Left cardiac atrium (tissue), 4 donors: ENCODE measurements at regions not wholly inside any gene's neighbourhood (a gene's known extent, or its start where the extent isn't known, plus 50 kb on each side); places are given as distances from the start of the nearest gene placed in this dataset.
"Not testable (repeated sequence)": the region's sequence is repeated elsewhere in the genome, so short reads cannot be mapped to it uniquely, and the experiment has no call there.

Experiments used
- ATAC-seq, 2 donors: fragments of 200-7000 bp; cut with Tn5 transposase; one replicate each; pipeline ENCODE4 v1.9.1; 2020; ENCODE audit warnings: mild to moderate bottlenecking in 2 of 2, moderate library complexity in 2 of 2
- DNase-seq: peaks from one replicate; pipeline ENCODE4 v3.0.0-alpha.2; 2020
- intact Hi-C, 2 donors: fragments of 100-400 bp; cut with DNase I; formaldehyde crosslinking; loops; one replicate each; pipeline versions ENCODE4 v1.14.1 to v1.15.1; 2022 to 2023
- donor health status: DM: no; HTN: yes; CAD: no.
- donor health status: DM: no; HTN: yes; CAD: no; lungs with severe emphysema.
- donor health status: DM: yes; HTN: yes; CAD: no.
- donor health status: Dilated cardiomyopathy.

GRCh38 chr13:78540058-78540457, 63.3 kb downstream of the POU4F1 start:
- ATAC-seq, result no peak
- DNase-seq, result no peak
- intact Hi-C loops, result no loop called here

GRCh38 chr13:78526044-78526443, 77.3 kb downstream of the POU4F1 start:
- intact Hi-C loops, ATAC-seq, DNase-seq: not testable (repeated sequence)

GRCh38 chr13:78524936-78525335, 78.4 kb downstream of the POU4F1 start:
- ATAC-seq, result no peak
- intact Hi-C loops, result no loop called here

GRCh38 chr13:78521091-78521490, 82.3 kb downstream of the POU4F1 start:
- intact Hi-C loops, result no loop called here
- DNase-seq (no peak), ATAC-seq (no peak)

More at GRCh38 chr13:78524936-78525335, 78.4 kb downstream of the POU4F1 start:
- DNase-seq, result no peak

- no peak for ATAC-seq
- no peak for DNase-seq
- intact Hi-C loops, result no loop called here
These were observed 82.9 kb downstream of the POU4F1 start for GRCh38 chr13:78520425-78520824.

GRCh38 chr13:78518482-78518881, 84.9 kb downstream of the POU4F1 start:
- ATAC-seq, intact Hi-C loops: not testable (repeated sequence)

GRCh38 chr13:78499802-78500201, 103.5 kb downstream of the POU4F1 start:
- DNase-seq (no peak), ATAC-seq (no peak)
- intact Hi-C loops, result no loop called here

More at GRCh38 chr13:78518482-78518881, 84.9 kb downstream of the POU4F1 start:
- not testable (repeated sequence) for DNase-seq

- intact Hi-C loops, result no loop called here
- ATAC-seq, result no peak
- DNase-seq, result no peak
These were observed 105.5 kb downstream of the POU4F1 start for GRCh38 chr13:78497702-78498355.

- ATAC-seq, result no peak
- no peak for DNase-seq
- intact Hi-C loops, result no loop called here
These were observed 111.4 kb downstream of the POU4F1 start for GRCh38 chr13:78491978-78492377.

- ATAC-seq, DNase-seq, intact Hi-C loops: not testable (repeated sequence)
These were observed 113.1 kb downstream of the POU4F1 start for GRCh38 chr13:78490225-78490624.

GRCh38 chr13:78487707-78488106, 115.6 kb downstream of the POU4F1 start:
- no peak for ATAC-seq
- no peak for DNase-seq

GRCh38 chr13:78485803-78486202, 117.5 kb downstream of the POU4F1 start:
- ATAC-seq, result no peak
- intact Hi-C loops, result no loop called here
- DNase-seq, result no peak

More at GRCh38 chr13:78487707-78488106, 115.6 kb downstream of the POU4F1 start:
- intact Hi-C loops, result no loop called here

- no peak for DNase-seq
- ATAC-seq, result no peak
- intact Hi-C loops, result no loop called here
These were observed 125.2 kb downstream of the POU4F1 start for GRCh38 chr13:78478183-78478582.

GRCh38 chr13:78476910-78477309, 126.4 kb downstream of the POU4F1 start:
- no peak for ATAC-seq

GRCh38 chr13:78468621-78469020, 134.7 kb downstream of the POU4F1 start:
- DNase-seq, result no peak
- intact Hi-C loops, result no loop called here
- no peak for ATAC-seq

More at GRCh38 chr13:78476910-78477309, 126.4 kb downstream of the POU4F1 start:
- DNase-seq, result no peak
- intact Hi-C loops, result no loop called here

GRCh38 chr13:78465250-78465649, 138.1 kb downstream of the POU4F1 start:
- DNase-seq (no peak), ATAC-seq (no peak)
- intact Hi-C loops, result no loop called here

GRCh38 chr13:78460176-78460575, 143.2 kb downstream of the POU4F1 start:
- DNase-seq (no peak), ATAC-seq (no peak)
- intact Hi-C loops, result no loop called here

GRCh38 chr13:78443839-78444238, 159.5 kb downstream of the POU4F1 start:
- intact Hi-C loops, result no loop called here
- DNase-seq (no peak), ATAC-seq (no peak)

GRCh38 chr13:78437781-78438180, 165.6 kb downstream of the POU4F1 start:
- intact Hi-C loops, result no loop called here
- ATAC-seq (no peak), DNase-seq (no peak)

GRCh38 chr13:78436311-78436710, 167.0 kb downstream of the POU4F1 start:
- ATAC-seq, result no peak
- intact Hi-C loops, result no loop called here
- no peak for DNase-seq

- no peak for DNase-seq
- intact Hi-C loops, result no loop called here
- no peak for ATAC-seq
These were observed 172.0 kb downstream of the POU4F1 start for GRCh38 chr13:78431328-78431727.
